ENCODE measurements at regions not wholly inside any gene's neighbourhood (a gene's known extent, or its start where the extent isn't known, plus 50 kb on each side); places are given as distances from the start of the nearest gene placed in this dataset.

- H3K27ac Mint-ChIP-seq, result no peak overlapping the region
- no peak overlapping the region for H3K4me3 Mint-ChIP-seq
- no peak overlapping the region for H2AK5ac ChIP-seq (ENCODE audit: insufficient read length, low read length)
- H3K23me2 ChIP-seq (ENCODE audit: insufficient read length, low read depth, low read length, poor library complexity, severe bottlenecking), result no peaks in the 10 kb centered on the region
- peaks cover 25 to 30% of the 10 kb centered on the region in 2 experiments for H3K9me3 Mint-ChIP-seq
- no peak overlapping the region for H2BK5ac ChIP-seq (ENCODE audit: insufficient read length, low read length)
- no peaks in the 10 kb centered on the region for H3K79me2 ChIP-seq (ENCODE audit: insufficient read depth, low read length)
- H2BK20ac ChIP-seq (ENCODE audit: low read depth, low read length, poor library complexity, severe bottlenecking), result no peak overlapping the region
- H3K27me3 ChIP-seq (ENCODE audit: insufficient read depth, low read length), result no peaks in the 10 kb centered on the region; the same call in 1 of the 2 replicates
- H3K27me3 Mint-ChIP-seq (ENCODE audit: low read depth), result no peaks in the 10 kb centered on the region
- H2BK120ac ChIP-seq (ENCODE audit: low read depth, low read length, poor library complexity, severe bottlenecking), result no peak overlapping the region
- no peak overlapping the region for H3K18ac ChIP-seq (ENCODE audit: insufficient read length, low read depth, low read length)
- no CpG with 5 or more reads among the region's 2 CpGs for WGBS (ENCODE audit: extremely low coverage, insufficient read length, low lambda C conversion rate)
- no peak overlapping the region for H3K27ac ChIP-seq (ENCODE audit: insufficient read length, low read depth, low read length)
- H2BK15ac ChIP-seq (ENCODE audit: low read depth, low read length), result no peak overlapping the region
- H4K8ac ChIP-seq (replicated peaks; ENCODE audit: insufficient read length, low read depth, low read length), result no peak overlapping the region
- DNase-seq, result no peak
- H3K36me3 Mint-ChIP-seq (ENCODE audit: insufficient read depth in 1 of 3, low read depth in 3 of 3), result peaks cover 17 to 29% (median 18%) of the 10 kb centered on the region in 3 experiments
- peaks cover 7% of the 10 kb centered on the region for H3K9me3 ChIP-seq (ENCODE audit: control insufficient read depth, low read depth, low read length)
- H3K14ac ChIP-seq (ENCODE audit: insufficient read depth, low read length), result no peak overlapping the region
- no peak overlapping the region for H4K91ac ChIP-seq (ENCODE audit: insufficient read length, low read depth, low read length)
- no peaks in the 10 kb centered on the region for H3K79me1 ChIP-seq (ENCODE audit: insufficient read depth, low read depth, low read length, poor library complexity, severe bottlenecking)
- H4K20me1 ChIP-seq (ENCODE audit: control insufficient read depth, insufficient read depth, insufficient read length), result no peaks in the 10 kb centered on the region
- no peaks in the 10 kb centered on the region for H3K4me1 ChIP-seq (ENCODE audit: insufficient read depth, low read length)
- TF ChIP-seq CTCF (conservative IDR thresholded peaks at IDR 0.05), result no peak
- H2BK12ac ChIP-seq (ENCODE audit: insufficient read length, low read depth, low read length), result no peak overlapping the region
- no peak overlapping the region for H3K4ac ChIP-seq (ENCODE audit: low read depth, low read length)
- H2AFZ ChIP-seq (ENCODE audit: low read length), result no peak overlapping the region
- H3K4me2 ChIP-seq (ENCODE audit: insufficient read depth, insufficient read length, low read length), result no peak overlapping the region
- no peak overlapping the region for H3K23ac ChIP-seq (ENCODE audit: insufficient read length, low read depth, low read length)
- H3K9ac ChIP-seq (ENCODE audit: extremely low read depth, insufficient read length, low read length), result no peak overlapping the region
- H4K5ac ChIP-seq (ENCODE audit: insufficient read length, low read depth, low read length), result no peak overlapping the region
- H3T11ph ChIP-seq (ENCODE audit: low read length), result no peak overlapping the region
- no peaks in the 10 kb centered on the region; a peak in 1 of 4 replicates for H3K4me1 Mint-ChIP-seq
- no peak overlapping the region for H3K56ac ChIP-seq (ENCODE audit: insufficient read length, low read depth, low read length)
These were observed 393.6 kb downstream of the OTOL1 start for GRCh38 chr3:161890147-161890625.

Measured in H9 (cell line).